Activated CD8-positive, alpha-beta T cell treated with anti-CD3 and anti-CD28 coated beads for 36 hours (primary cell): ENCODE measurements at regions not wholly inside any gene's neighbourhood (a gene's known extent, or its start where the extent isn't known, plus 50 kb on each side); places are given as distances from the start of the nearest gene placed in this dataset.

Experiments used
- ATAC-seq: fragments of 200-7000 bp; cut with Tn5 transposase; one replicate; pipeline ENCODE4 v1.10.0; 2021; ENCODE audit warnings: mild to moderate bottlenecking, moderate library complexity
- CTCF ChIA-PET: fragments of 350-600 bp; sonication (Branson Sonifier 250); formaldehyde crosslinking; loops from one replicate; lab custom pipeline; 2021; ENCODE audit warnings: antibody characterized with exemption; lab: Charles Lee
- POLR2A ChIA-PET: fragments of 350-600 bp; sonication (Branson Sonifier 250); formaldehyde crosslinking; loops from one replicate; lab custom pipeline; 2021; ENCODE audit warnings: antibody characterized with exemption; lab: Charles Lee
- DNase-seq: peaks from one replicate; pipeline ENCODE4 v3.0.0-alpha.2; 2020
- H3K27ac Mint-ChIP-seq: one replicate; pipeline ENCODE4 v1.8.0; 2021; ENCODE audit warnings: mild to moderate bottlenecking, mixed read lengths
- H3K27me3 Mint-ChIP-seq: one replicate; pipeline ENCODE4 v1.8.0; 2021; ENCODE audit warnings: mixed read lengths
- H3K36me3 Mint-ChIP-seq: one replicate; pipeline ENCODE4 v1.8.0; 2021; ENCODE audit warnings: low read depth, mixed read lengths
- H3K4me1 Mint-ChIP-seq: one replicate; pipeline ENCODE4 v1.8.0; 2021; ENCODE audit warnings: low read depth, mixed read lengths
- H3K4me3 Mint-ChIP-seq: one replicate; pipeline ENCODE4 v1.8.0; 2021; ENCODE audit warnings: mild to moderate bottlenecking, moderate library complexity, mixed read lengths
- H3K9me3 Mint-ChIP-seq: one replicate; pipeline ENCODE4 v1.8.0; 2021; ENCODE audit warnings: mixed read lengths
- intact Hi-C: fragments of 100-400 bp; cut with micrococcal nuclease; formaldehyde crosslinking; loops from one replicate; pipeline ENCODE4 v1.10.0; 2022
- TF ChIP-seq, protein P1 (sequence below): fragments of 200-600 bp; IDR thresholded peaks from one replicate; pipeline ENCODE4 v1.8.0; 2022; ENCODE audit warnings: antibody characterized with exemption, mild to moderate bottlenecking

DNA sequence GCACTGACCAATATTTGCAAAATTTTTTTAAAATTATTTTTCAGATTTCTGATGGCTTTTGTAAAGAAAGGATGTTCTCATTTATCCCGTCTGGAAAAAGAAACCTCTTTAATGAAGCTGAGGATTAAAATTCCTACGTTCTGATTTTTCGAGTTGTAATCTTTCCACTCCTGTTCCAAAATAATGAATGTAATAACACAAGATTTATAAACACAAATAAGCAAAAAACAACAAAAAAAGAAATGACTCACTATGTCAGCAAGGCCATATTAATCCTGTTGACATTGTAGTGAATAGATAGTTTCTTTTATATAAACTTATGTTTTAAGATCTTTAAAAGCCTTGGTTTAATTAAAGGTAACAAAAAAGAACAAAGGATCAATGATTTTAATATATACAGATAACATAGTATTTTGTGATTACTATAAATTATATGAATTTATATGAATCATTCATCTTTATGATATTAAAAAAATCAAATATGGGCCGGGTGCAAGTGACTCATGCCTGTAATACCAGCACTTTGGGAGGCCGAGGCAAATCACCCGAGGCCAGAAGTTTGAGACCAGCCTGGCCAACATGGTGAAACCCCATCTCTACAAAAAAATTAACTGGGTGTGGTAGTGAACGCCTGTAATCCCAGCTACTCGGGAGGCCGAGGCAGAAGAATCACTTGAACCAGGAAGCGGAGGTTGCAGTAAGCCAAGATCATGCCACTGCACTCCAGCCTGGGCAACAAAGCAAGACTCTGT is 336.6 kb upstream of the DAB2 start:
- ChIA-PET POLR2A (no interaction called here), CTCF (no interaction called here)
- Mint-ChIP-seq H3K36me3 (no peaks in the 10 kb centered on the region), H3K4me3 (no peak overlapping the region), H3K27me3 (peaks cover 2% of the 10 kb centered on the region), H3K27ac (no peak overlapping the region), H3K4me1 (no peaks in the 10 kb centered on the region), H3K9me3 (no peaks in the 10 kb centered on the region)
- DNase-seq: no peak
- intact Hi-C loops: no loop called here
- TF ChIP-seq, protein P1, sequence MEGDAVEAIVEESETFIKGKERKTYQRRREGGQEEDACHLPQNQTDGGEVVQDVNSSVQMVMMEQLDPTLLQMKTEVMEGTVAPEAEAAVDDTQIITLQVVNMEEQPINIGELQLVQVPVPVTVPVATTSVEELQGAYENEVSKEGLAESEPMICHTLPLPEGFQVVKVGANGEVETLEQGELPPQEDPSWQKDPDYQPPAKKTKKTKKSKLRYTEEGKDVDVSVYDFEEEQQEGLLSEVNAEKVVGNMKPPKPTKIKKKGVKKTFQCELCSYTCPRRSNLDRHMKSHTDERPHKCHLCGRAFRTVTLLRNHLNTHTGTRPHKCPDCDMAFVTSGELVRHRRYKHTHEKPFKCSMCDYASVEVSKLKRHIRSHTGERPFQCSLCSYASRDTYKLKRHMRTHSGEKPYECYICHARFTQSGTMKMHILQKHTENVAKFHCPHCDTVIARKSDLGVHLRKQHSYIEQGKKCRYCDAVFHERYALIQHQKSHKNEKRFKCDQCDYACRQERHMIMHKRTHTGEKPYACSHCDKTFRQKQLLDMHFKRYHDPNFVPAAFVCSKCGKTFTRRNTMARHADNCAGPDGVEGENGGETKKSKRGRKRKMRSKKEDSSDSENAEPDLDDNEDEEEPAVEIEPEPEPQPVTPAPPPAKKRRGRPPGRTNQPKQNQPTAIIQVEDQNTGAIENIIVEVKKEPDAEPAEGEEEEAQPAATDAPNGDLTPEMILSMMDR: no peak
- ATAC-seq: no peak

DNA sequence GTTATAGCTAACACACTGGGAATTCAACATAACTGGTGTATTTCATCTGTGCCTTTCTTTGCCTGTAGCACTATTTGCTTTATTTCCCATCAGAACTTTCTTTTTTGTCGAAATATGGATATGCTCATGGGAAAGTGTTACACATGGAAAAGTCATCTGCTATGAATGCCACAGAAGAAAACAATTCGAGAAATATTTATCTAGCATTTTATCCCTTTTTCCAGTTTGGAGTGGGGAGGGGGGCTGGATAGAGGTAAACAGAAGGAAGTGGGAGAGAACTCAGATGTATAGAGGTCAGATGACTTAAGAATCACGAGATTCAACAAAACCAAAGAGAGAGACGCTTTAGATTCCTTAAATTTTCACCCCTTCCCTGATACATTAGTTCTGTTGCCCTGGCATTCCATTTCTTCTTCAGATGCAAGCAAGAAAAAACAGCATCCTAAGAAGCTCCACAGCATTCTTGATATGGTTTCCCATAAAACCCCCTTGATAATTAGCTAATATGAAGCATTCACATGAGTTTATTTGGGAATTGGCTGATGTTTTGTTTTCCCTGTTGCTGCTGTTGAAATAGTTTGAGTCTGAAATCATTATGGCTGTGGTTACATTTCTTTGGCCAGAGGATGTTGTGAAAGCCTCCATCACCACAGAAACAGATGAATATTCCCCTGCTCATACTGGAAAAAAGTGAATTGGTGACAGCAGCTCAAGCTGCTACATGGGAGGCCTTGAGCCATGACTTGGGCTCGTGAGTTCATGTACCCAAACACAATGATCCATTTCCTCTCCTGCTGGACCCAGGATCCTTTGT is 335.8 kb upstream of the DAB2 start:
- H3K36me3 Mint-ChIP-seq: no peaks in the 10 kb centered on the region

DNA sequence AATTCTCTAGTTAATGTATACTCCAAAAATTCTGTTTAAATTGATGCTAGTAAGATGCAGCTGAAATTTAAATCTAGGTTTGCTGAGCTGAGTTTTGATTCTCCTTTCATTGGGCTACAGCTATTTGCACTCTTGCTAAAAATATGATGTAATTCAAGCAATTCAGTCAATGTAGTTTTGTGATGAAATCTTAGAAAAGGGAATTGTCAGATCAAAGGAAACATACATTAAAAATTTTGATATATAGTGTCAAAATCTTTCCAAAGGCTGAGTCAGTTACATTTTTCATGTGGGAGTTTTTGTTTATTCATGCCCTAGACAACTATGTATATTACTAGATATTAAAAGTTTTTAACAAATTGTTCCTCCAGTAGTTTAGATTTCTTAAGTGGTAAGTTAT is 334.9 kb upstream of the DAB2 start:
- no peaks in the 10 kb centered on the region for H3K9me3 Mint-ChIP-seq
- intact Hi-C loops: no loop called here
- TF ChIP-seq, protein P1: no peak
- no peak overlapping the region for H3K4me3 Mint-ChIP-seq
- H3K27ac Mint-ChIP-seq: no peak overlapping the region
- no peak for DNase-seq
- ChIA-PET CTCF (no interaction called here), POLR2A (no interaction called here)
- no peak for ATAC-seq
- no peaks in the 10 kb centered on the region for H3K4me1 Mint-ChIP-seq
- H3K36me3 Mint-ChIP-seq: no peaks in the 10 kb centered on the region
- peaks cover 2% of the 10 kb centered on the region for H3K27me3 Mint-ChIP-seq

More for the DNA sequence above, 335.8 kb upstream of the DAB2 start:
- Mint-ChIP-seq H3K9me3 (no peaks in the 10 kb centered on the region), H3K4me3 (no peak overlapping the region), H3K27ac (no peak overlapping the region), H3K27me3 (peaks cover 2% of the 10 kb centered on the region), H3K4me1 (no peaks in the 10 kb centered on the region)
- intact Hi-C loops: no loop called here
- POLR2A ChIA-PET: no interaction called here
- DNase-seq (no peak), ATAC-seq (no peak)
- CTCF ChIA-PET: no interaction called here
- TF ChIP-seq, protein P1: no peak

DNA sequence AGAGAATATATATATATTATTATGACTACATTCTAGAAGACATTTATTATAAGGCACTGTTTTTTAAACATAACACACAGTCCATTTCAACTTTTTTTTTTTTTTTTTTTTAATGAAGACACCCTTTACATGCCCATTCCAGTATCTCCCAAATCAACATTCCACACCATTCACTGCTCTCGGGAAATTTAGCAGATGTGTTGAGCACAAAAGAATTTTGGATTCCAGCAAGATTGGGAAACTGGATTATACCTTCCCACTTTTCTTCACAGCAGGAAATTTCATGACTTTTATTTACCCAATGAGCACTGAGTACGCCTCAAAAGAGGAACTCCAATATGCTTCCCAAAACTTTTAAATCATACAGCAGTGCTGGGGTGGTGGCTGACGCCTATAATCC is 333.6 kb upstream of the DAB2 start:
- ChIA-PET POLR2A (no interaction called here), CTCF (no interaction called here)
- Mint-ChIP-seq H3K4me1 (no peaks in the 10 kb centered on the region), H3K4me3 (no peak overlapping the region), H3K36me3 (no peaks in the 10 kb centered on the region), H3K27ac (no peak overlapping the region), H3K9me3 (peaks cover 4% of the 10 kb centered on the region), H3K27me3 (peaks cover 5% of the 10 kb centered on the region)
- ATAC-seq (no peak), DNase-seq (no peak)
- TF ChIP-seq, protein P1: no peak
- intact Hi-C loops: no loop called here

DNA sequence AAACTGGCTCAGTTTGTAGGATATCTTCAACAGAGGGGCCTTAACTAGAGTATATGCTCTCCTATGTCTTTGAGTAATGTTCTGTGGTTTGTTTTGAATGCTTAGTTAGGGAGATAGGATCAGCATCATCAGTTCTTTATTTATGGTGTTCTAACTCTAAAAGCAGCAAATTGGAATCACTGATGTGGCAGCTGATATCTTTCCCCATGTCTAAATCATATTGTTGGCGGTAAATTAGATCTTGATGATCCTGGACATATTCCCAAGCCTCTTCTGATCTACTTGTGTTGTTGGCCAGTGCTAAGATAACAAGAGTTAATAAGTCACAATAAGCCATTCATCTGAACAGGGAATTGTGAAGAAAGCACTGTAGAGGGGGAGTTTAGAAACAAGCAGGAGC is 332.4 kb upstream of the DAB2 start:
- intact Hi-C loops: no loop called here
- Mint-ChIP-seq H3K9me3 (peaks cover 4% of the 10 kb centered on the region), H3K27ac (no peak overlapping the region), H3K36me3 (no peaks in the 10 kb centered on the region), H3K27me3 (peaks cover 8% of the 10 kb centered on the region), H3K4me1 (no peaks in the 10 kb centered on the region), H3K4me3 (no peak overlapping the region)
- POLR2A ChIA-PET: interaction anchor here (1.1 kb wide), 1 partner anchor 139 kb away, joined by 3 read pairs; no protein-coding TSS in a partner anchor
- ATAC-seq (no peak), DNase-seq (no peak)
- CTCF ChIA-PET: no interaction called here
- TF ChIP-seq, protein P1: no peak
